Lower leg skin (tissue), 4 donors: ENCODE measurements at regions not wholly inside any gene's neighbourhood (a gene's known extent, or its start where the extent isn't known, plus 50 kb on each side); places are given as distances from the start of the nearest gene placed in this dataset.

Source experiments
- DNase-seq, 2 donors: peaks; one replicate each; pipeline ENCODE4 v3.0.0-alpha.2; 2019; ENCODE audit warnings: low spot score in 2 of 2
- H3K4me3 ChIP-seq: fragments of 200-600 bp; sonication (generic); 2 replicates; pipeline ENCODE4 v1.5.1; 2017; ENCODE audit warnings: mild to moderate bottlenecking, low read depth; ENCODE audit not compliant: poor library complexity, severe bottlenecking
- CTCF ChIP-seq, 3 donors: fragments of 450-650 bp; IDR thresholded peaks; one replicate each; pipeline ENCODE4 v1.5.1; 2016; ENCODE audit warnings: antibody characterized with exemption in 3 of 3, mild to moderate bottlenecking in 3 of 3, moderate library complexity in 2 of 3
- POLR2A ChIP-seq, 2 donors: fragments of 450-650 bp; IDR thresholded peaks; one replicate each; pipeline ENCODE4 v1.6.1; 2016 to 2017; ENCODE audit warnings: antibody characterized with exemption in 2 of 2, mild to moderate bottlenecking in 1 of 2, moderate library complexity in 1 of 2
- WGBS, 2 donors: methylation state at CpG; one replicate each; pipeline ENCODE4 v1.1.5; 2018; 5-methylcytosine and 5-hydroxymethylcytosine counted together
- intact Hi-C: fragments of 100-400 bp; cut with DNase I; formaldehyde crosslinking; loops from one replicate; pipeline ENCODE4 v1.15.0; 2023; ENCODE audit warnings: low total_unique reads

GRCh38 chr10:107631876-107632275 lies 467.4 kb upstream of the SORCS1 start:
- intact Hi-C loops = no loop called here
- no peak for TF ChIP-seq POLR2A (IDR thresholded peaks at IDR 0.05)
- TF ChIP-seq CTCF (IDR thresholded peaks at IDR 0.05) = no peak
- no peak for DNase-seq
- WGBS, 2 donors = 77 to 78% methylated on average over 4 of the region's 4 CpGs
- H3K4me3 ChIP-seq = no peak overlapping the region

GRCh38 chr10:107626862-107627261 lies 462.4 kb upstream of the SORCS1 start:
- no peak overlapping the region for H3K4me3 ChIP-seq
- 74 to 82% methylated on average over 3 of the region's 3 CpGs for WGBS, 2 donors
- DNase-seq = no peak
- intact Hi-C loops = no loop called here
- TF ChIP-seq CTCF (IDR thresholded peaks at IDR 0.05) (no peak), POLR2A (IDR thresholded peaks at IDR 0.05) (no peak)

- WGBS, 2 donors = 78 to 83% methylated on average over 3 of the region's 3 CpGs
- no peak for TF ChIP-seq CTCF (IDR thresholded peaks at IDR 0.05)
- TF ChIP-seq POLR2A (IDR thresholded peaks at IDR 0.05) = no peak
- no peak for DNase-seq
- H3K4me3 ChIP-seq = no peak overlapping the region
- intact Hi-C loops = no loop called here
Observed at GRCh38 chr10:107623292-107623691, 458.8 kb upstream of the SORCS1 start.

GRCh38 chr10:107619139-107619538 lies 454.6 kb upstream of the SORCS1 start:
- intact Hi-C loops = no loop called here
- no peak for DNase-seq
- 90 to 93% methylated on average over 1 of the region's 1 CpG for WGBS, 2 donors
- no peak overlapping the region for H3K4me3 ChIP-seq
- TF ChIP-seq POLR2A (IDR thresholded peaks at IDR 0.05) (no peak), CTCF (IDR thresholded peaks at IDR 0.05) (no peak)

- intact Hi-C loops = no loop called here
- WGBS, 2 donors = 78 to 81% methylated on average over 1 of the region's 1 CpG
Observed at GRCh38 chr10:107618504-107618994, 454.0 kb upstream of the SORCS1 start.

More at GRCh38 chr10:107618504-107618994, 454.0 kb upstream of the SORCS1 start:
- H3K4me3 ChIP-seq = no peak overlapping the region
- no peak for DNase-seq
- TF ChIP-seq CTCF (IDR thresholded peaks at IDR 0.05) = no peak
- no peak for TF ChIP-seq POLR2A (IDR thresholded peaks at IDR 0.05)
